ENCODE measurements at regions not wholly inside any gene's neighbourhood (a gene's known extent, or its start where the extent isn't known, plus 50 kb on each side); places are given as distances from the start of the nearest gene placed in this dataset.

GRCh38 chr2:62447411-62447810 is 58.6 kb downstream of the TMEM17 start:
- DNase-seq: no peak

DNA sequence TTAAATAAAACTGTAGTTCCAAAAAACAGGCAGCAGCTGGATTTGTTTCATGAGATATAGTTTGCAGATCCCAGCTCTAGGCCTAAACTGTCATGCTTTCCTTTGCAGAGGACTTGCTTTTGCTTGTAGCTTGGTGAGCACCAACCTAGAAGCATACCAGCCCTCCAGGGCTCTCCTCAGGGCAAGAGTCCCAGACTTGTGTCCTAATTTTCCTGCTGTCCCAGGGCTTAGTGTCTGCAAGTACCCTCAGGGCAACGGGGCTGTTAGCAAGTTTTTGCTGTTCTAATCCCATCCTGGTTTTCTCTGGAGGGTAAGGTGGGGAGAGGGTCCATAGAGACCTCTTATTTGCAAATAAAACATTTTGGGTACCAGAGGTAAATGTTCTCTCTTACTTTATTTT is 59.5 kb downstream of the TMEM17 start:
- DNase-seq: no peak

DNA sequence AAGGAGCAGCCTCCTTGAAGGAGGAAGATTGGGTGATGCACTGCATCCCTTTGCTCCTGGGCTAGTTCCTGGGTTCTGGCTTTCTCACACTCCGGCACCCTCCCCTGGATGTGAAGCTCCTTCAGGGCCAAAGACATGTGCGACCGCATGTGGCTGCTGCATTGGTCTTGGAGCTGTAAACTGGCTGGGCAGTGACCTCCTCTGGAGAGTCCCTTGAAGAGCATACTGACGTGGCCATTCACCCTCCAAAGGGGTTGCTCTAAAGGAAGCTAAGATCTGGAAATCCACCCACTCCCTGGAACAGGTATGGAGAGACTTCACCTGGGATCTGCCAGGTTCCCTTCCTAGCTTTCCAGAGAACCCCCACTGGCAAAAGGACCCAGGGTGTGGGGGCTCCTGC is 62.1 kb downstream of the TMEM17 start:
- DNase-seq: no peak

DNA sequence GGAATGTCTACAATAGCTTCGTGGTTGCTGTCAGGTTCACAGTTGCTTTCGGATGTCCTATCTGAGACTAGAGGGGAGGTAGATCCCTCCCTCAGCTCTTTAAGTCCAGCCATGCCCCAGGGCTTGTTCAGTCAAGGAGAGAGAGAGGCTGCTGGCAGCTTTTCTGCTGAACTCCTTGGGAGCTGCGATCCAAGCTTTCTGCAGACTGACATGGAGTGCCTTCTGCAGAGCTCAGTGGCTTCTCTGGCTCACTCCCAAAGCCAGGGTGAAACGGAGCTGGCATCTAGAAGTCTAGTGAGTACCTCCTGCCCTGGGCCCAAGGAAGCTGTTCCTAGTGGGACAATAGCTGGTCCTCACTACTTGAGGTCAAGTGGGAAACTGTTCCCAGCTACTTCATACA is 62.5 kb downstream of the TMEM17 start:
- no peak for DNase-seq

DNA sequence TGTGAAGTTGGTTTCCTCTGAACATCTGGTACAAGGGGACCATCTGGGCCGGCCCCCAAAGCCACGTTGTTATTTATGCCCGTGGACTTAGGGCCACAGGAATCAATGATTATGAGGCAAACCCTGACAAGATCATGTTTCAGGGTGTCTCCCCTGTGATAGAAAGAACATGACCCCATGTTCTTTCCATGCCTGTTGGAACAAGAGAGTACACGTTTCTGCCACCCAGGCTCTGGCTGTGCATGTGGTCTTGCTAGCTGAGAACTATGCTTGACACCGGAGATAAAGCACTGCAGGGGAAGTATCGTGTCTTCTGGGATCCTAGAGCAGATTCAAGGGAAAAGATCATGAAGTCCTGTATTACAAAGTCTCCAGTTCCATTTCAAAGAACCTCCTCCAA is 64.2 kb downstream of the TMEM17 start:
- DNase-seq: no peak

GRCh38 chr2:62441421-62441820 is 64.6 kb downstream of the TMEM17 start:
- no peak for DNase-seq

GRCh38 chr2:62440281-62440946 is 65.6 kb downstream of the TMEM17 start:
- DNase-seq: no peak

- DNase-seq: no peak
These were observed 66.6 kb downstream of the TMEM17 start for GRCh38 chr2:62439425-62439824.

DNA sequence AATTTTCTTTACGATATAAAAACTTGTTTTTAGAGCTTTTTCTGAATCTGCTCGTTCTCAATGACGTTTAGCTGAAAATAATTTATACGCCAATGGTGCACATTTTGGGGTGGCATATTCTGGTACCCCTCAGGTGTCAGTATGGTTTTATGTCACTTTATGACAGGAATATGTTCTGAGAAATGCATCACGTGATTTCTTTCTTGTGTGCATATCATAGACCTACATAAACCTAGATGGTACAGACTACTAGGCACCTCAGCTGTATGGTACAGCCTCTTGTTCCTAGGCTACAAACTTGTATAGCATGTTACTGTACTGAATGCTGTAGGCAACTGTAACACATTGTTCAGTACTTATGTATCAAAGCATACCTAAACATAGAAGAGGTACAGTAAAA is 68.2 kb downstream of the TMEM17 start:
- DNase-seq: no peak

DNA sequence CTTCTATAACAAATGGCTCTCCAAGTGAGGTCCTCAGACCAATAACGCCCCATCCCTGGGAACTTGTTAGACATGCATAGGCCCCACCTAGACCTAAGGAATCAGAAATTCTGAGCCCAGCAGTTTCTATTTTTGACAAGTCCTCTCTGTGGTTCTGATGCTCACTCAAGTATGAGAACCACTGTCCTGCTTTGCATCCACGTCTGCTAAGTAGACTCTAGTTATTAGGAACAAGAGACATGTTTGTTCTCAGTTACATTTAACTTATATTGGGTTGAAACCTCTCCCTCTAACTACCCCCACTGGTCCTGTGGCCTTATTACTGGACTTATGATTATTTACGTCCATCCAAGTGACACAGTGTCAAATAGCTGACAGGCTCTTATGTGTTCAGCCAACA is 70.3 kb downstream of the TMEM17 start:
- DNase-seq: no peak

DNA sequence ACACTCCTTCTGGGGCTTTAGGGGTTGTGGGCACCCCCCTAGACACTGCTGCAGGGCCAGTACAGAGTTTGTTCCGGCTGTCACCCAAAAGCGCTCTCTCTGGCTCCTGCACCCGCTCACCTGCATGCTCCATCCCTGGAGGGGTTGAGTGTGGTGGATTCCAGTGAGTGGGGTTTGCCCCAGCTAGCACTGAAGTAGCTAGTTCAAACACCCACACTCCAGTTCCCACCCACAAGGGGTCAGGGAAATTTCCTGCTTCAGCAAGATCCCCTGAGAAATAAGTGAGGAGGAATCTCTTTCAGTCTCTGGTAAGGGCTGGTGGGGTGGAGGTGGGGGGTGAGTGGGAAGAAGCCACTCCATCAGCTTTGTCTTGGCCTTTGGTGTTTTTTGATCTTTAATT is 73.6 kb downstream of the TMEM17 start:
- no peak for DNase-seq

DNA sequence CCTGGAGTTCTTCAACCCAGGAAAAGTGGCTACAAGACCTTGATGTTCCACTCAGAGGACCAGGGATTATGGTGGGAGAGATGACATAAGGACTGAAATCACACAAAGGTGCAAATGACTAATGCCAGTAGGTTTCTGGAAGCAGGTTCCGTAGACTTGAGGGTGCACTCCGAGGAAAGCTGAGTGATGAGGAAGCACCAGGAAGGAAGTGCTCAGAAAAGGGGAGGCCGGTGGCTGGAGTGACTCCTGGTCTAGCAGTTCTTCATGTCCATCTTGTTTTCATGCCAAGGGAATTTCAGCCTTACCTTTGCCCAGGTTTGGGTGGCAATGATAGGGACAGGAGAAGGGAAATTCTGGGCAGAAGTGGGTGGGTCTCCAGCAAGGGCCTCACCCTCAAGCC is 74.5 kb downstream of the TMEM17 start:
- DNase-seq: no peak

GRCh38 chr2:62430146-62430545 is 75.8 kb downstream of the TMEM17 start:
- no peak for DNase-seq

DNA sequence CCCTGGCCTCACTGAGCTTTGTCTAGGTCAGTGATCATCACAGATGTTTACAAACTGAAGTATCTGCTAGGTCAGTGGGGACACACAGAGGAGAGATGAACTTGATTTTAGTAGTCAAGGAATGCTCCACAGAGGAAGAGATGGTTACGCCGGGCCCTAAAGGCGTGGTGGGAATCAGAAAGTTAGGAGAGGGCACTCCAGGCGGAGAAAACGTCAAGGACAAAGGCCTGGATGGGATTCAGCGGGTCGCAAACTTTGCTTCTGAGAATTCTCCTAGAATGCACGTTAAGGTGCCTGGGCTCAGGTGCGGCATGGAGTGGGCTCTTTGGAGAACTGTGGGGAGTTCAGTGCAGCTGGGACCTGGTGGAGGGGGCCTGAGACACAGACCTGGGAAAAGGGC is 78.8 kb downstream of the TMEM17 start:
- no peak for DNase-seq

GRCh38 chr2:62426154-62426912 is 79.7 kb downstream of the TMEM17 start:
- DNase-seq: no peak

DNA sequence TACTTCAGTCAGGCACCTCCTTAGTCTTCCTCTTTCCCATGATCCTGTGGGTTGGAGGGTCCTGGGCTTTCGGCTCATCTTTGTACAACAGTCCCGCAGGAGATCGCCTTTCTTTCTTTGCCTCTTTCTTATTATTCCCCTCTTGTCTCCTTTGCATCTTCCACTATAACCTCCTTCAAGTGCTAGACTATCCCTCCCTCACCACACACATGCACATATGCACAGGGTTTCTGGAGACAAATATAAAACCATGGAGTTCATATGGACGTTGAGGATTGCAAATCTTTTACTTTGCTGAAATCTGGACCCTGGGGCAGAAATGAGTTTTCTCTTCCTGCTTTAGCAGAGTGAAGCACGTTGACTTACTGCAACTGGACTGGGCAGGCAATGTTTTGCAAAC is 80.3 kb downstream of the TMEM17 start:
- no peak for DNase-seq

GRCh38 chr2:62424899-62425298 is 81.1 kb downstream of the TMEM17 start:
- no peak for DNase-seq

DNA sequence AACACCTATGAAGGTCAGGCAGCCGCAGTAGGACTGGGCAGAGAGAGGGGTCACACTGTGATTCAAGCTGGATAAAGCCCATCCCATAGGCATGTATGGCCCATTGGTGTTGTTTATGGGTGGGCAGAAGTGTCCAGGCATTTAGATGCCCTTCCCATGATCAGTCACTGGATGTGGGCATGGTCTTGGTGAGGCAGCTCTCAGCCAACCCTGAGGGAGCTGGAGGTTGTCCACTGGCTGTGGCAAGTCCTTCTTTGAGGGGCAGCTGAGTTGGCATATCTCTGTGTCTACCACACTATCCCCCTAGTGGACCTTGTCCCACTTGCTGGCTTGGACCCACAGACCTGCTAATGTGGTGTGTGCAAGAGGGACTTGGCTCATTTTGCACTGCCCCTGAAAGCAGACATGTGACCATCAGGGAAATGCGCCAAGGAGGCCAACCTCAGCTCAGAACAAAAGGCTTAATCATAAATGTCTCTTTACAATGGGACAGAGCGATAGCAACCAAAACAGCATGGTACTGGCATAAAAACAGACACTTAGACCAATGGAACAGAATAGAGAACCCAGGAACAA is 82.0 kb downstream of the TMEM17 start:
- DNase-seq: no peak

DNA sequence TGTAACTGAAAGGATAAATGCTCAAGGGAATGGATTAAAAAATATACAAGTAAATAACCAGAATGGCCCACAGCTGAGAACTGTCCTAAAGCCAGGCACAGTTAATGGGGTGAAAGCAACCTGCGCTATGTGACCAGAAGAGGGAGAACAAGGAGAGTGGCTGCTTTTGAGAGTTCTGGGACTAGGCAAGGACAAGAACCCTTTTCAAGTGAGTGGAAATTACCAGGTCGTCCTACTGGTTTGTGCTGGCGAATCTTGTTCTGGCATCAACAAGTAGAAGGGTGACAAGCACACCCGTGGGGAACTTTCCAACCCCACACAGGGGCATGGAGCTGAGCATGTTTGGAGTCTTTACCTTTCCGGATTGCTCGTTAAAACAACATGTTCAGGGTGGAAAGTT is 82.8 kb downstream of the TMEM17 start:
- no peak for DNase-seq

DNA sequence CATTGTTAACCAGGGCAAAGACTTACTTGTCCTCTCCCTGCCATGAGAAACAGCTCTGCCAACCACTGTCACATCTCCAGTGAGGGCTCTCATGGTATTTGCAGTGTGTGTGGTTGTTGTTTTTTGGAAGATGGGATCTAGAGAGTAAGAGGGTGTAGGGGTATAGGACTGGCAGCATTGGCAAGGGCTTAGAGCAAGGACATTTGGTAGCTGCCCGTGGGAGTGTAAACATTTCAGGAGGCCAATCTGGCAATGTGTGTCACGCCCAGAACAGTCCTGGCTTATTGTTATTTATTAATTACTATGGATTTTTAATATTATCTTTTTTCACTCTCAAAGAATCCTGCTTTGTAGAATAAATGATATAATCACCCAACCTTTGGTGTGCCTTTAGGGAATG is 90.5 kb downstream of the TMEM17 start:
- no peak for DNase-seq

GRCh38 chr2:62415019-62415431 is 91.0 kb downstream of the TMEM17 start:
- DNase-seq: no peak

DNA sequence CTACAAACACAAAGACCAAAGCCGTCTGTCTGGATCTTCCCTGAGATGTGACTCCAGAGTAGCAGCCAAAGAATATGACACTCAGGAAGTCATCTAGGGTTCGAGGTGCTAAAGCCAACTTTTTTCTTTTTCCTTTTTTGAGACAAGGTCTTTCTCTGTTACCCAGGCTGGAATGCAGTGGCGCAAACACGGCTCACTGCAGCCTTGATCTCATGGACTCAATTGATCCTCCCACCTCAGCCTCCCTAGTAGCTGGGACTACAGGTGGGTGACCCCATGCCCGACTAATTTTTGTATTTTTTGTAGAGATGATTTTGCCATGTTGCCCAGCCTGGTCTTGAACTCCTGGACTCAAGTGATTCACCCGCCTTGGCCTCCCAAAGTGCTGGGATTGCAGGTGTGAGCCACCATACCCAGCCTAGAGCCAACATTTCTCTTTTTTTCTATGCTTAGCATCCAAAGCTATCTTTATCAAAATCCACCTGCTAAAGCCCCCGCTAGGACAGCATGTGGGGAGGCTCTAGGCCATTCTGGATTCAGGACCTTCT is 92.8 kb downstream of the TMEM17 start:
- DNase-seq: no peak

DNA sequence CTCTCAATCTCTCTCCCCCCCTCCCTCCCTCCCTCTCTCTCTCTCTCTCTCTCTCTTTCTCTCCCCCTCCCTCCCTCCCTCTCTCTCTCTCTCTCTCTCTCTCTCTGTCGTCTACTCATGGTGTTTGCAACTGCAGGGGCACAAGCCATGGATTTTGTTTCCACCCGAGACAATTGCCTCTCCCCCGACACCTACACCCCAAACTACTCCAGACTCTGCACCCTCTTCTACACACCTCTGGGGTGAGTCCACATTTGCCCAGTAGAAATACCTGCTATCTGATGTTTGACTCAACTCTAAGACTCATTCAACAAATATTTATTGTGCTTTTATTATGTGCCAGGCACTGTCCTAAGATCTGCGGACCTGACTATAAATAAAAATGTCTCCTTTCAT is 93.7 kb downstream of the TMEM17 start:
- DNase-seq: no peak

DNA sequence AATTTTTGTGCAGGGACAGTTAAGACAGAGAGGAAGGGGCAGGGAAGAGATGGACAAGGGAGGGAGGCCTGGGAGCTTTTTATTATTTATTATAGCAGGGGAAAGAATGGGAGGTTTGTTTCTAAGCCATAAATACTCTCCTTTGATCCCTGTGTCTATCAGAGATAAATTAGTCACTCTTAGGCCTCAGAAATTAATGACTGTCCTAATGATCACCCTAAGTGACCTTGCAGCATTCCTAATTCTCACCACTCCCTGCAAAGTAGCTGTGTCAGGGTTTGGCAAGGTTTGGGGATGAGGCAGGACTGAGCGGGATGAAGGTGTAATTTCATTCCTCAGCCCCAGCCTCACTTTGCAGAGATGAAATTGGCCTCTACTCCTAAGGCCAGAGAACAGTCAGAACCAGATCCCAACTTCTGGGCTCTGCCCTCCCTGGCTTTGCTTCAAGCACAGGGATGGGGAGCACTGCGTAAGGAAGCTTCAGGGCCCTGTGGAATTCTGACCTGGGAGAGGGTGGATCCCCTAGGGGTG is 95.0 kb downstream of the TMEM17 start:
- no peak for DNase-seq

All from NCI-H146 (cell line).